HEK293T (cell line): ENCODE measurements at regions not wholly inside any gene's neighbourhood (a gene's known extent, or its start where the extent isn't known, plus 50 kb on each side); places are given as distances from the start of the nearest gene placed in this dataset.

Source experiments
- CTCF ChIA-PET: fragments of 350-600 bp; formaldehyde crosslinking; extraction: SDS; loops from one replicate; lab custom pipeline; 2021; ENCODE audit warnings: antibody characterized with exemption, inconsistent platforms; lab: Yijun Ruan, JAX
- POLR2A ChIA-PET: fragments of 350-600 bp; formaldehyde crosslinking; extraction: SDS; loops from one replicate; lab custom pipeline; 2020; ENCODE audit warnings: antibody characterized with exemption, inconsistent platforms; lab: Yijun Ruan, JAX
- DNase-seq: peaks from one replicate; pipeline ENCODE4 v3.0.0; 2012; ENCODE audit warnings: mixed read lengths; ENCODE audit errors: extremely low spot score
- ARNT ChIP-seq: fragments of 450-650 bp; IDR thresholded peaks from 2 replicates; pipeline ENCODE4 v1.6.1; 2017; ENCODE audit warnings: mild to moderate bottlenecking
- BHLHE40 ChIP-seq: fragments of 450-650 bp; IDR thresholded peaks from 2 replicates; pipeline ENCODE4 v1.6.1; 2016; ENCODE audit warnings: mild to moderate bottlenecking, moderate library complexity, borderline replicate concordance
- CTBP1 ChIP-seq: fragments of 450-650 bp; IDR thresholded peaks from 2 replicates; pipeline ENCODE4 v1.6.1; 2016; ENCODE audit warnings: borderline replicate concordance
- ELF4 ChIP-seq: fragments of 450-650 bp; IDR thresholded peaks from 2 replicates; pipeline ENCODE4 v1.6.1; 2017; ENCODE audit warnings: antibody characterized with exemption
- FOXA1 ChIP-seq: fragments of 450-650 bp; IDR thresholded peaks from 2 replicates; pipeline ENCODE4 v1.6.1; 2016; ENCODE audit warnings: mild to moderate bottlenecking
- FOXK2 ChIP-seq: fragments of 450-650 bp; IDR thresholded peaks from 2 replicates; pipeline ENCODE4 v1.6.1; 2016; ENCODE audit warnings: mild to moderate bottlenecking
- FOXM1 ChIP-seq: fragments of 450-650 bp; IDR thresholded peaks from 2 replicates; pipeline ENCODE4 v1.6.1; 2017; ENCODE audit warnings: mild to moderate bottlenecking, borderline replicate concordance
- HDGF ChIP-seq: fragments of 450-650 bp; IDR thresholded peaks from 2 replicates; pipeline ENCODE4 v1.6.1; 2017; ENCODE audit warnings: antibody characterized with exemption, borderline replicate concordance
- L3MBTL2 ChIP-seq: fragments of 450-650 bp; conservative IDR thresholded peaks from 2 replicates; pipeline ENCODE4 v1.6.1; 2016; ENCODE audit warnings: mild to moderate bottlenecking
- LEF1 ChIP-seq: fragments of 450-650 bp; IDR thresholded peaks from 2 replicates; pipeline ENCODE4 v1.6.1; 2017; ENCODE audit warnings: mild to moderate bottlenecking, borderline replicate concordance
- NFRKB ChIP-seq: fragments of 450-650 bp; IDR thresholded peaks from 2 replicates; pipeline ENCODE4 v1.6.1; 2016; ENCODE audit warnings: mild to moderate bottlenecking, moderate library complexity
- PKNOX1 ChIP-seq: fragments of 450-650 bp; IDR thresholded peaks from 2 replicates; pipeline ENCODE4 v1.6.1; 2016
- SP1 ChIP-seq: fragments of 450-650 bp; IDR thresholded peaks from 2 replicates; pipeline ENCODE4 v1.6.1; 2017
- SUZ12 ChIP-seq: fragments of 450-650 bp; IDR thresholded peaks from 2 replicates; pipeline ENCODE4 v1.6.1; 2016; ENCODE audit warnings: mild to moderate bottlenecking
- TARDBP ChIP-seq: fragments of 450-650 bp; IDR thresholded peaks from 2 replicates; pipeline ENCODE4 v1.6.1; 2016
- ZNF384 ChIP-seq: fragments of 450-650 bp; IDR thresholded peaks from 2 replicates; pipeline ENCODE4 v1.6.1; 2016

- ChIA-PET CTCF (no interaction called here), POLR2A (no interaction called here)
- DNase-seq = no peak
- TF ChIP-seq L3MBTL2 = no peak
Observed at GRCh38 chr9:119827526-119827925, 458.3 kb upstream of the BRINP1 start.

- POLR2A ChIA-PET = no interaction called here
- no peak for DNase-seq
- CTCF ChIA-PET = no interaction called here
- no peak for TF ChIP-seq NFRKB
Observed at GRCh38 chr9:119827126-119827525, 457.9 kb upstream of the BRINP1 start.

GRCh38 chr9:119818726-119819435, 449.6 kb upstream of the BRINP1 start:
- DNase-seq = no peak
- CTCF ChIA-PET = no interaction called here
- POLR2A ChIA-PET = no interaction called here
- no peak for TF ChIP-seq FOXA1
- no peak for TF ChIP-seq TARDBP
- TF ChIP-seq HDGF = no peak
- TF ChIP-seq LEF1 = no peak
- TF ChIP-seq FOXM1 = no peak
- TF ChIP-seq NFRKB = no peak
- no peak for TF ChIP-seq ZNF384
- no peak for TF ChIP-seq FOXK2

GRCh38 chr9:119810645-119811429, 441.6 kb upstream of the BRINP1 start:
- no peak for TF ChIP-seq FOXA1
- TF ChIP-seq CTBP1 = no peak
- TF ChIP-seq LEF1 = no peak
- CTCF ChIA-PET = no interaction called here
- no peak for DNase-seq
- POLR2A ChIA-PET = no interaction called here

- DNase-seq = no peak
- CTCF ChIA-PET = interaction anchor here (0.5 kb wide), 1 partner anchor 1876 kb away, joined by 4 read pairs; no protein-coding TSS in a partner anchor
Observed at GRCh38 chr9:119803679-119804078, 434.4 kb upstream of the BRINP1 start.

GRCh38 chr9:119802621-119803020, 433.4 kb upstream of the BRINP1 start:
- TF ChIP-seq LEF1 (no peak), PKNOX1 (no peak), TARDBP (no peak), CTBP1 (no peak), SUZ12 (no peak), ARNT (no peak), SP1 (no peak), HDGF (no peak), ZNF384 (no peak), NFRKB (no peak), FOXA1 (no peak), FOXK2 (no peak), ELF4 (no peak), BHLHE40 (no peak)
- no peak for DNase-seq
- ChIA-PET CTCF (no interaction called here), POLR2A (no interaction called here)

More at GRCh38 chr9:119803679-119804078, 434.4 kb upstream of the BRINP1 start:
- POLR2A ChIA-PET = no interaction called here
- TF ChIP-seq TARDBP = no peak
- no peak for TF ChIP-seq HDGF
- TF ChIP-seq ARNT = no peak
- no peak for TF ChIP-seq PKNOX1
- no peak for TF ChIP-seq ELF4
- no peak for TF ChIP-seq ZNF384
- TF ChIP-seq FOXK2 = no peak
- no peak for TF ChIP-seq FOXM1
- no peak for TF ChIP-seq LEF1
- TF ChIP-seq NFRKB = no peak
- no peak for TF ChIP-seq SP1
- TF ChIP-seq L3MBTL2 = no peak
- no peak for TF ChIP-seq SUZ12

GRCh38 chr9:119802133-119802532, 432.9 kb upstream of the BRINP1 start:
- CTCF ChIA-PET = no interaction called here
- POLR2A ChIA-PET = no interaction called here
- TF ChIP-seq NFRKB (no peak), LEF1 (no peak), ELF4 (no peak), L3MBTL2 (no peak), ZNF384 (no peak), PKNOX1 (no peak), SP1 (no peak), HDGF (no peak), BHLHE40 (no peak), FOXM1 (no peak), SUZ12 (no peak), TARDBP (no peak), FOXA1 (no peak), CTBP1 (no peak), FOXK2 (no peak), ARNT (no peak)
- no peak for DNase-seq
